ENCODE measurements at regions not wholly inside any gene's neighbourhood (a gene's known extent, or its start where the extent isn't known, plus 50 kb on each side); places are given as distances from the start of the nearest gene placed in this dataset.

GRCh38 chr17:70295329-70295728 lies 126.0 kb downstream of the KCNJ2 start:
- no peak for TF ChIP-seq CTCF (conservative IDR thresholded peaks at IDR 0.05)
- no peak overlapping the region for H3K27ac ChIP-seq

GRCh38 chr17:70295731-70296130 lies 126.4 kb downstream of the KCNJ2 start:
- no peak overlapping the region for H3K27ac ChIP-seq
- TF ChIP-seq ZFX (IDR thresholded peaks at IDR 0.05) (no peak), CTCF (conservative IDR thresholded peaks at IDR 0.05) (no peak)

- TF ChIP-seq ZFX (IDR thresholded peaks at IDR 0.05), result no peak
- TF ChIP-seq CTCF (conservative IDR thresholded peaks at IDR 0.05), result no peak
- H3K27ac ChIP-seq, result no peak overlapping the region
Measured at GRCh38 chr17:70296456-70296855, 127.1 kb downstream of the KCNJ2 start.

GRCh38 chr17:70297397-70297796 lies 128.1 kb downstream of the KCNJ2 start:
- TF ChIP-seq ZFX (IDR thresholded peaks at IDR 0.05), result no peak
- TF ChIP-seq CTCF (conservative IDR thresholded peaks at IDR 0.05), result no peak
- no peak overlapping the region for H3K27ac ChIP-seq

GRCh38 chr17:70298929-70299531 lies 129.7 kb downstream of the KCNJ2 start:
- TF ChIP-seq ZFX (IDR thresholded peaks at IDR 0.05), result no peak
- no peak for TF ChIP-seq CTCF (conservative IDR thresholded peaks at IDR 0.05)

GRCh38 chr17:70307430-70308225 lies 138.3 kb downstream of the KCNJ2 start:
- no peak overlapping the region for H3K27ac ChIP-seq
- TF ChIP-seq ZFX (IDR thresholded peaks at IDR 0.05) (no peak), CTCF (conservative IDR thresholded peaks at IDR 0.05) (no peak)

More at GRCh38 chr17:70298929-70299531, 129.7 kb downstream of the KCNJ2 start:
- H3K27ac ChIP-seq, result no peak overlapping the region

- H3K27ac ChIP-seq, result no peak overlapping the region
- TF ChIP-seq ZFX (IDR thresholded peaks at IDR 0.05) (no peak), CTCF (conservative IDR thresholded peaks at IDR 0.05) (no peak)
Measured at GRCh38 chr17:70308618-70309017, 139.3 kb downstream of the KCNJ2 start.
